ENCODE measurements at regions not wholly inside any gene's neighbourhood (a gene's known extent, or its start where the extent isn't known, plus 50 kb on each side); places are given as distances from the start of the nearest gene placed in this dataset.

GRCh38 chr7:46011059-46011458 lies 90.0 kb upstream of the IGFBP3 start:
- TF ChIP-seq, protein P1, sequence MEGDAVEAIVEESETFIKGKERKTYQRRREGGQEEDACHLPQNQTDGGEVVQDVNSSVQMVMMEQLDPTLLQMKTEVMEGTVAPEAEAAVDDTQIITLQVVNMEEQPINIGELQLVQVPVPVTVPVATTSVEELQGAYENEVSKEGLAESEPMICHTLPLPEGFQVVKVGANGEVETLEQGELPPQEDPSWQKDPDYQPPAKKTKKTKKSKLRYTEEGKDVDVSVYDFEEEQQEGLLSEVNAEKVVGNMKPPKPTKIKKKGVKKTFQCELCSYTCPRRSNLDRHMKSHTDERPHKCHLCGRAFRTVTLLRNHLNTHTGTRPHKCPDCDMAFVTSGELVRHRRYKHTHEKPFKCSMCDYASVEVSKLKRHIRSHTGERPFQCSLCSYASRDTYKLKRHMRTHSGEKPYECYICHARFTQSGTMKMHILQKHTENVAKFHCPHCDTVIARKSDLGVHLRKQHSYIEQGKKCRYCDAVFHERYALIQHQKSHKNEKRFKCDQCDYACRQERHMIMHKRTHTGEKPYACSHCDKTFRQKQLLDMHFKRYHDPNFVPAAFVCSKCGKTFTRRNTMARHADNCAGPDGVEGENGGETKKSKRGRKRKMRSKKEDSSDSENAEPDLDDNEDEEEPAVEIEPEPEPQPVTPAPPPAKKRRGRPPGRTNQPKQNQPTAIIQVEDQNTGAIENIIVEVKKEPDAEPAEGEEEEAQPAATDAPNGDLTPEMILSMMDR (IDR thresholded peaks at IDR 0.05): no peak
- no peak for TF ChIP-seq POLR2A (IDR thresholded peaks at IDR 0.05)

Data from heart left ventricle (tissue), 13 donors.